ENCODE measurements at regions not wholly inside any gene's neighbourhood (a gene's known extent, or its start where the extent isn't known, plus 50 kb on each side); places are given as distances from the start of the nearest gene placed in this dataset.

DNA sequence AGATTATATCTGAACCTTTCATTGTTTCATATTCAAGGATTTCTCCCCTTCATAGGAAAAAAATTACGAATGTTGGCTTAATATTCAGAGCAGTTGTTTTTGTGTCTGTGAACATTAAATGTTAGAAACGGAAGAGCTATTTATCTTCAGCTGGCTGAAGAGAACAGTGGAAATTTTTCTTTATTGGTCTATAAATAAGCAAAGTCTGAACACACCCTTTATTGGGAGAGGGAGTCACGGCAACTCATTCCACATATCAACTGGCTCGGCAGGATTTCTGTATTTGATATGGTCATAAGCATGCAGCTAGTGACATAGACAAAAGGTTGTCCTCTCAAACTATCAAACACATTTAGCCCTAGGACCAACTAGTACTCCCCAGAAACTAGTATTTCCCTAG is 468.4 kb upstream of the HNRNPA3 start:
- DNase-seq: no peak

DNA sequence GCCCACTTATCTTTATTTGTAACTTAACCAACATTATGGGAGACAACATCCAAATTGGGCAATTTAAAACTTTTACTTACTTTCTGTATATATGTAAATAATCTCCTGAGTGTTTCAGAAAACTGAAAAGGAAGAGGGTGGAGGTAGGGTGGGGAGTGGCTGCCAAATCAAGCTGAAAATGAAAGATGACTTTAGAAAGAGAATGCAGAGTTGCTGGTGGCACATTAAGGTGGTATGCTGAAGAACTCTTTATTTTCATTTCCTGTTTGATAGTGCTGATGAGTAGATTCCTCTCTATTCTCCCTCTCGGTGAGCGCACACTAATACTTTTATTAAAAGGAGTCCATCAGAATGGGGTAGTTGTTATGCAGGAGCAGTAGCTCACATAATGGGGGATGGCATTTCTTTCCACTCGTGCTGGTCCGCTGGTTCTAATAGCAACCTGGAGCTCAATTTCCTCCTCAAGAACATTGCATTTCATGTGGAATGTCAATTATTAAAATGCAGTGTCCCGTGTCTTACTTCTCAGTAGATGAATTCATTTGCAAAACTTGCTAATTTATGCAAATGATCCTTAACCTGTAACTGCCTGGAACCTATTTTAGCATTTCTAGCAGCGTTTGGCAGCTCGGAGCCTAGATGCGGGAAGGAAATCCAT is 466.9 kb upstream of the HNRNPA3 start:
- no peak for DNase-seq

DNA sequence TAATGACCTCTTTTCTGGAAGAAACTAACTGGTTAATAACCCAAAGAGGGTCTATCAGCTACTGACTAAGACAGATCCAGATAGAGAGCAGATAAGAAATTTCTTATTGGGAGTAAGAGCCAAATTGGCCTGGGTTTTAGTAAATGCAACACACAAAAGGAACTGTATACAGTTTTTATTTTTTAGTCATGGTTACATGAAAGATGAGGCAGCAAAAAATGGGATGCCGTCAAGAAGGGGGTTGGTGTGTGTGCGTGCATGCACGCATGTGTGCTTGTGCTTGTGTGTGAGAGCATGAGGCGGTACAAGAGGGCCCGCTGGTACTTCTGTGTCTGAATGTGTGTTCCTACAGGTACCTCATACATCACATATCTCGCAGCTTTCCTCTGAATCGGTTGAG is 466.2 kb upstream of the HNRNPA3 start:
- DNase-seq: no peak

DNA sequence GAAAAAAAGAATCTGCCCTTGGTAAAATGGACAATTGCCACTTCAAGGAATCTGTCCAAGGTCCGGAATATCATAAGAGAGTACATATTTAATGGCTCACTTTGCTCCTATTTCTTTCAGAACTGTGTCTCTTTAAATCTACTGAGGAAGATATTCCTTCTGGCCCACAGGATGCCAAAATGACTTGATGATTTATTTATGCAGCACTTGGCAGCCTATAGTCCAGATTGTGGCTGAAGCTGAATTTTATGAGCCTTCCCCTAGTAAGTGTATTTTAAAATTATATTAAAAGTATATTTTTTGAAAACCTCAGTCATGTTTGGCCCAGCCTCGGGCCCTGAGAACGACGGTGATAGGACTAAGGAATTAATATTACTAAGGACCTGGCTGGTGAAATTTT is 465.1 kb upstream of the HNRNPA3 start:
- no peak for DNase-seq

DNA sequence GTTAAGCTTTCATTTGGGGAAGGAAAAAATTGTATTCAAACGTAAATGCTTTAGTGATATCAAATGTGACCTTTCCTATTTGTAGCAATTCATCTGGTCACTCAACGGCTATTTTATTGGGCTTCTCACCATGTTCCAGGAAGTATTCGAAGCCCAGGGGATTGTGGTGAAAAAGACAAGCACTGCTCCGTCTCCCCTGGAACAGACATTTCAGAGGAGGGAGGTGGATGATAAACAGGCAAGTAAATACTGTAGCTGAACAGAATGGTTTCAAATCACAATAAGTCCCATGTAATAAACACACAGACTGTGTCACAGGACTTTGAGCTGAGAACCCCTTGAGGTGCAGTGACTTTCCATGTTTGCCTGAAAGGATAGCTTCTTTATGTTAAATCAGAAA is 464.7 kb upstream of the HNRNPA3 start:
- DNase-seq: no peak

DNA sequence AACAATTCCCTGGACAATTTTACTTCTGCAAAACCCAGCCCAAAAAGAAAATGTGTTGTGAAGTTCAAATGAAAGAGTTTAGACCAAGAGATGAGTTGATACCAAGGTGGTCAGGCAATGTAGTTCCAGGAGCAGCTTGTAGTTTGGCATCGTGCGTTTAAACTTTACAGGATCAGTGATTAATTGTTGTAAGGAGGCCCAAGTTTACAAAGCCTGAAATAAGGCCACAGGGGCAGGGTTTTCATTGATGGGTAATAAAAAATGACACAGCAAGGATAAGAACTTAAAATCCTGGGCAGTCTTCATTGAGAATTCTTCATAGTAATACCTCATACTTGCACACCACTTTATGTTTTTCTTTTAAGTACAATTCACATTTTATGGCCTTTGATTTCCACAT is 463.9 kb upstream of the HNRNPA3 start:
- DNase-seq: no peak

DNA sequence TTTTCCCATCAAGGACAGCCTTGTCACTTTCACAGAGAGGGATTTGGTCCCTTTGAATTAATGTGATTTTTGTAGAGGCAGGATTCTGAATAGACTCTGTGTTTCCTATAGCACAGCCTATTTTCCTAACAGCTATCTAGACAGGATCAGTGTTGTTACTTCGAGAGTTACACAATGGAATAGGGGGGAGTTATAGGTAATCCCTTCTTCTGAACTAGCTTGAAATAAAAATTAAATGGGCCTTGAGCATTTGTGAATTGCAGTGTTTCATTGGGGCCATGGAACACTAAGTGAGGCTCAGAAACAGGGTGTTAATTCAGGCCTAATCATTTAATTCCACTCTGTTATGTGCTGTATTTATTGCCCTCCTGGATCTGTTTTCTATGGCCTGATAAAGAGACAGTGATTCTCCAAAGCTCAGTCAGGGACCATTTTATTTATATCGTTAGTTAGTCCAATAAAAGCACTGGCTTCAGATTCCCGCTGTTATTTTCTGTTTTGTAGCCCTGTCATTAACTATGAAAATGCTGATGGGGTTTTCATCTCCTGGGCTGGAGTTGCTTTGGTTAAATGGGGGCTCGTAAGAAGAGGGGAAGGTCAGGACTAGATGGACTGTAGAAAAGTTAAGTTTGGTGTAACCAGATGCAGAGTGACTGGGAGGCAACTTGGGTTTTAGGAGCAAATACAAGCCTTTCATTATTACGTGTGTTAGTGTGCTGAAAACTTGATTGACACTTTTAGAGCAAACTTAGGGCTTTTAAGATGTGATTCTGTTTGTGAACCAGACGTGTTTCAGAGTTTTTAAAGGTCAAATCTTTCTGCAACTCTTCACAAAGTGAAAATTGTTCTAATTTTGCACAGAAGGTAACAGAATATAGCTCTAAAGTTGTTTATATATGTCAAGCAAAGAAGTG is 461.0 kb upstream of the HNRNPA3 start:
- DNase-seq: no peak

DNA sequence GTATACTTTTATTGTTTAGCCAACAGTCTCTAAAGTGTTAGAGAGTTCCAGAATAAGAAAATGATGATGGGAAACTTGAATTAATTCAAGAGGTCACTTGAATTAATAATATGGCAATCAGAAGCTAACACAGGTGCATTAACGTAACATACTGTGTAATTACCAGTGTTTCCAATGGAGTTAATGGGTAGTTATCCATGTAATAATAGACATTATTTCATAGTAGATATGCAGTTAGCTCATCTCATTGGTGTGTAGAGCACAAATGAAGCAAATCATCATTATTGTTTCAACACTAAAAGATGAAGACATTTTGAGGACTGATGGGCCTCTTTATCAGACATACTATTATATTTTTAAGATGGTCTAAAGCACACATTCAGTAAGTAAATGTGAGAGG is 460.3 kb upstream of the HNRNPA3 start:
- DNase-seq: no peak

DNA sequence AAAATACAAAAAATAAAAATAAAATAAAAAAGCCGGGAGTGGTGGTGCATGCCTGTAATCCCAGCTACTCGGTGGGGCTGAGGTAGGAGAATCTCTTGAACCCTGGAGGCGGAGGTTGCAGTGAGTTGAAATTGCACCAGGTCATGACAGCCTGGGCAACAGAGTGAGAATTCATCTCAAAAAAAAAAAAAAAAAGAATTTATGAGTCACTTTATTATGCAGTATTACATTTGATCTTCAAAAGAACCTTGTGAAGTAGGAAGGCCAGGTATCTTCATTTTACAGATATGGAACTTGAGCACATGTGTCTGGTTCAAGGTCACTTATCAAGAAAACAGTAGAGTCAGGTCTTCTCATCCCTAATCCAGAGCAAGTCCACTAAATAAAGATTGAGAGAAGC is 459.4 kb upstream of the HNRNPA3 start:
- DNase-seq: no peak

DNA sequence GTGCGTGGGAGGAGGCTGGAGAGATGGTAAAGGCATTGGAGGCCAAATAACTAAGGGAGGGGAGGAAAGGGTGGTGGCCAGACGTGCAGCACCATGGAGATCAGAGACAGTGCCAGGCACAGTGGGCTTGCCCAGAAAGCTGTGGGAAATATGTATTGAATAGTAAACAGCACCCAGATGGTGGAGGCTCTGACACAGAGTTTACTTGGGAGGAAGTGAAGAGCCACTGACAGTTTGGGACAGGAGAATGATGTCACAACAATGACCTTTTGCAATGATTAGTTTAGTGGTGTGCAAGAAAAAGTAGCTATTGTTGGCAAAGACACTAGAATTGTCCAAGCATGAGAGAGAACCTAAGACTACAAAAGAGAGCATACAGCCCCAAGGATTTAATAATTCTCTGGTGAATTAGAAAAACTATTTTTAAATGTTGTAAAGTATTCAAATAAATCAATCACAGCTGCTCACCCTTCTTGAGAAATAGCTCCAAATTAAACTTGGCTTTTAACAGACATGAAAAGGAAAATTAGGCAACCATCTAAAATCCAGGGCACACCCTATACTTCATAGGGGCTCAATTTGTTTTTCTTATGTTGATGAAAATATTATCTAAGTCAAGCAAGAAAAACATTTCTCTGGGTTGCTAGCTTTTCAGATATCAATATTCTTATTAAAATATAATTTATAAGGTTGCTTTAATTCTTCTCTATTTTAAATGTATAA is 458.7 kb upstream of the HNRNPA3 start:
- no peak for DNase-seq

DNA sequence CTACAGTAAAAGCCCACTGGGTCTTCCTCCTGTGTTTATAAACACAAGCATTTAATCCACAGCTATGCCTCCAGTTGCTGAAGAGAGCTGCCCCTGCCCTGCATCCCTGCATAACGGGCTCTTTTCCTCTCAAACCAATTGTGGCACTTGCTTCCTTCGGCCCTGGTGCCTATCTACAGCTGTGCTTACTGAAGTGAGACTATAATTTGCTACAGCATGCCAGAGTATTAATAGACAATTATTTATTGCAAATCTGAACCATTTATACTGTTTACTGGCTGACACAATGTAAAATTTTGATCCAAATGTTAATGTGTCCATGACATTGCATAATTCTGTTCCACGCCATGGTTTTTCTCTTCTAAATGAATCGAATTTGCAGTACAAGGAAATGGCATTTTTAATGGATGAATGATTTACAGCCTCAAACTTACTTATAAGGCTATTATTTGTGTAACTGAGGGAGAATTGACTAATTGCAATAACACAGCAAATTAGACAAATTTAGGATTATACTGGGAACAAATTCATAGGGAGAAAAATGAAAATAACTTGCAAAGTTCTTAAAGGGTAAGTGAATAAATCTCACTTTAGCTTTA is 457.0 kb upstream of the HNRNPA3 start:
- no peak for DNase-seq

DNA sequence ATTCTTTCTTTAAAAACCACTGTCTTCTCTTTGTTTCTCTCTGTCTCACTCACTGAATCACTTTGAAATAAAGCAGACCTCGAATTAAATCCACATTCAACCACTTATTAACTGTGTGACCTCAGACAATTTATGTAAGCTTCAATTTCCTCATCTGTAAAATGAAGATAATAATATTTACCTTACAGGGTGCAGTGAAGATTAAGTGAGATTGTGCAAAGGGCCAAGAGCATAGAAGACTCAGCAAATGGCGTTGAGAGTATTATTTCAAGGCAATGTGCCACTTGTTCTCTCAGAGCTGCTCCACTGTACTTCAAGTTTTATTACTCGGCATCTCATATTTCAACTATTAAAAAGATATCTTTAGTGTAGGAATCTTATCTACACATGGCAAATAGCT is 454.2 kb upstream of the HNRNPA3 start:
- DNase-seq: no peak

DNA sequence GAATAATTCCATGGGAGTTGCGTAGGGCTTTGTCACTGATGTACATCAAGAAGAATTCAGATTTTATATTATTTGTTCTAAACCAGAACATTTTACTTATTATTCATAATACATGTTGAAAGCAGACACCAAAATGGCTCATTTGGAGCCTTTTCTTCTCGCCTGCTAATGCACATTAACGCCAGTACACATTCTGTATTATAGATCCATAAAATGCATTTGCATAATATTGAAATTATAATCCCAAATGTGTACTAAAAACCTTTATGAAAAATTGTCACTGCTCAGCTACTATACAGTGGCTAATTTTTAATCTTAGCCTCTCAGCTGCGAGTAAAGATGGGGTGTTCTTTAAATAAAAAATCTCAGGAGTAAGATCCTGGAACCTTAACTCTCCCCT is 452.2 kb upstream of the HNRNPA3 start:
- no peak for DNase-seq

DNA sequence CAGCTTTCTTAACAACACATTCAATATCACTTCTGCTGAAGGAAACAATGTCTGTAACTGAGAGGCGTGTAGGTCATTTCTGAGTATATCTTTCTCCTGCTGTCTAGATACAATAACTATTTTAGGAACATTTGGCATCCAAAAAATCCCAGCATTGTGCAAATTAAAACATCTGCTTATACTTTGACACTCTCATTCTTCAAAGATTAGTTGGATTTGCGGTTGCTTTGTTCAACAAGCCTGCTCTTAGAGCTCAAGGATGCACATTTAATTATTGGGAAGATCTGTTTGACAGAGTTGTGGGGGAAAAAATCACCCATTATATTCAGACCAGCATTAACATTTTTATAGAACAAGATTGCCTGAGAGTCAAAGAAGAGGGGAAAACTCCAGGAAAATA is 449.5 kb upstream of the HNRNPA3 start:
- DNase-seq: no peak

DNA sequence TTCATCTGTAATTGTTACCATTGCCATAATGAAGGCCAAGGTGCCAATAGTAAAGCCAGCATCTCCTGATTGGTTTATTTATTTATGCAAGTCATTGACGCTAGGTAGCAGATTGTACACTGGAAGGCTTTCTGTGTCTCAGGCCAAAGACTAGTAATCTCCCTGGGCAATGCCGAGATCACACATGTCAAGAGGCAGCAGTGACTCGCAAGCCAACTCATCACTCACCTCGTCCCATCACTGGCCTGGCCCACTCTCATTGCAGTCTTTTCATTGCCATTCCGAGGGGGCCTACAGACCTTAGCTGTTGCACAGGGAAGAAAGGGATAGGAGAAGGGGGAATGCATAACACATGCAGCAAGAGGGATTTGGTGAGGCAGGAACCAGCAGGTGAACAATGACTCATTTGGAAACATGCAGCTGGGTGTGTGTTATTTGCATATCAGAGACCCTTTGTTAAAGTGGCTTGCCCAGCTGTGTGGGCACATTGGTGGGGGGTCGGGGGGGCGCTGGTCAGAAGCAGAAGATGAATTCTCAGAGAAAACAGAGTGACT is 448.7 kb upstream of the HNRNPA3 start:
- DNase-seq: no peak

DNA sequence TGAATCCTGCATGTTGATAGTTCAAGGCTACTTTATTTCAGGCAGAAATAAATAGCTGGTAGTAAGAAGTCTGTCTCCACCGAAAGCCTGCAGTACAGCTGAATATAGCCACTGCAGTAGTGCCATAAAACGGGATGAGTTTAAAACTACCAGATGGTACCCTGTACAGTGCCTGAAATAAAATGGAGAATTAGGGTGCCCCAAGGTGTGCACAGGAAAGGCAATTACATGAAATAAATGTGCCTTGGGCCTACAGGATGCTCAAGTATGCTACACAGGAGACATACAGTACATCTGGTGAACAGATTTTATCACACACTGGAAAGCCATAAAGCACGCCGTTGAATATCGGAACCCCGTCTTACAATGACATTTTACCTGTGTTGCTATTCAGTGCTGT is 447.7 kb upstream of the HNRNPA3 start:
- DNase-seq: no peak

DNA sequence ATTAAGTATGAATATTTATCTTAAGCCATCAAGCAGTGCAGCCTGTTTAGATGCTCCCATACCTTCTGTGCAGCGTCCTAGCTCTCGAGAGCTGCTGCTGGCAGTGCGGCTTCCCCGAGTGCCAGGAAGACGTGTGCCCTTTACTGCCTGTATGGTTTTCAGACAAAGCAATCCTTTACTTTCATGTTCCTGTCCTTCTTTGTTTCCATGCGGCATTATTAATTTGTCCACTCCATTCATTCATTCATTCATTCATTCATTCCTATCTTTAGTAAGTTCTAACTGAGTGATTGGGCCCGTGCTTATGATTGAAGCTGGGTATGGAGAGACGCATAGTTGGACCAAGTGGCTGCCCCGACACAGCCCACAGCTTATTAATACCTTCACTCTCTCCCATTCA is 446.6 kb upstream of the HNRNPA3 start:
- no peak for DNase-seq

DNA sequence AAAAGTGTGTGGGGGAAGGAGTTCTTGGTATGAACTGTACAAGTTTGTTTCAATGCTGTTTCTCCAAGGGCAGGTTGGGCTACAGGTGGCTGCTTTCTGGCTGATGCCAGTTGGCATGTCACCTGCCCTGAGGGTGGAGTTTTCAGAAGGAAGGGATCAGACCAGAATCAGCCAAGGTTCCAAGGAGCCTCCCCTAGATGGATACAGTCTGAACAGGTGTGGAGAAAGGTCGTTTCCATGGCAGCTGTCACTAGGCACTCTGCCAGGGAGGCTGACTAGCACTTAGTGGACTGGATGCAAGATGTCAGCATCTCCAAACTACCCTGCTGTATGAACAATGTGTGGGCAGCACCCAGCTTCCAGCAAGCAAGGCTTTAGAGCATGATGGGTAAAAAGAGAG is 444.4 kb upstream of the HNRNPA3 start:
- no peak for DNase-seq

DNA sequence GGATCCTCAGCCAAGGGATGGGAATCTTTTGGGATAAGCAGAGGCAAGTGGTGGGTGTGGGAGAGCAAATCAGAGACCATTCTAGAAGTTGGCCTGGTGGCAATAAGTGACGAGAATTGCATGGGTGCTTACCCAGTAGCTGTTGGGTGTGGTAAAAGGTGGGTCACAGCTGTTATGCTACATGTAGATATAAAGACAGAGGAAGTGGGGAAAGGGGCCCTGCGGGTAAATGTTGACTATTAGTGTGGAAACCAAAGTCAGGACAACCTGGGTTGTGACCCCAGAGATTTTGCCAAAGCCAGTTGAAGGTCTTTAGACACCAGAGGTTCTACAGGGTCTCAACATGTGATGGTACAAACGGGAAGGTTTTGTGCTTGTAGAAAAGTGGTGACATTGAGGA is 443.6 kb upstream of the HNRNPA3 start:
- no peak for DNase-seq

DNA sequence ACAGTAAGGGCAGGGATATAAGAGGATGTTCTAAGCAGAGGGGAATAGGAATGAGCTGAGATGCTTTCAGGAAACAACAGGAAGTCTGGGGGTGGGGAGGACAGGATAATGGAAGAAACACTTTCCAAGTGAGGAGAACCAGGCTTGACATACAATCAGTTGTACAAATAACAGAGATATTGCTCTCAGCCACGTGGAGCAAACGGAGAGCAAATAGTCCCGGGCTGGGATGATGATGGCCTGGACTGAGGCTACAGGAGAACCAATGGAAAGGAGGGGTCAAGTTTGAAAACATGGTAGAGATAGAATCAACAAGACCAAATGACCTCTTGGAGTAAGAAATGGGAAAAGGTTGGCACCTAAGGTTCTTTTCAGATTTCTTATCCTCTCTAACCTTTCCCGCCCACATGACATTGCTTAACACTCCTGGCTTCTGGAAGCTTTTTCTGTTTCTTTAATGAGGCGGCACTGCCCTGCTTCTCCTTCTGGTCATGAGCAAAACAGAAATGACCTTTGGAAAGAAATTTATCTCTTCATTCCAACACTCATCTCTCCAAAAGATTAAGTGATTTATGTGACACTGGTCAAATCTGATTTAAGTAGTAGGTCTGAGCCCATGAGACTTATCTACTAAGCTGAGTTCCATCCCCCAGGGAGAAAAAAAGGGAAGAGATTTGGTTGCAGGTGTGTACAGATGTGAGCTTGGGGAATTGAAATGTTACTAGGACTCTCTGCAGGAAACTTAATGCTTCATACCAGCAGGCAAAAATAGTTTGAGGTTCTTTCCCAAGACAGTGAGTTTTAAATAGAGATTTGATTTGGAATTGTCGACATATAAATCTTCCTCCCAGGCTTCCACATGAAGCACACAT is 442.9 kb upstream of the HNRNPA3 start:
- no peak for DNase-seq

DNA sequence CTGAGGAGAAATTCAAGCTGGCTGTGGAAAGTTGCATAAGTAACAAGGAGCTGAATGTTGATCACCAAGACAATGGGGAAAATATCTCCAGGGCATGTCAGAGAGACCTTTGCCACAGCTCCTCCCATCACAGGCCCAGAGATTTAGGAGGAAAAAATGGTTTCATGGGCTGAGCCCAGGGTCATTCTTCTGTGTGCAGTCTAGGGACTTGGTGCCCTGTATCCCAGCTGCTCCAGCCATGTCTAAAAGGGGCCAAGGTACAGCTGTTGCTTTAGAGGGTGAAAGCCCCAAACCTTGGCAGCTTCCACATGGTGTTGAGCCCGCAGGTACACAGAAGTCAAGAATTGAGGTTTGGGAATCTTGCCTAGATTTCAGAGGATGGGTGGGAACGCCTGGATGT is 439.8 kb upstream of the HNRNPA3 start:
- DNase-seq: no peak

DNA sequence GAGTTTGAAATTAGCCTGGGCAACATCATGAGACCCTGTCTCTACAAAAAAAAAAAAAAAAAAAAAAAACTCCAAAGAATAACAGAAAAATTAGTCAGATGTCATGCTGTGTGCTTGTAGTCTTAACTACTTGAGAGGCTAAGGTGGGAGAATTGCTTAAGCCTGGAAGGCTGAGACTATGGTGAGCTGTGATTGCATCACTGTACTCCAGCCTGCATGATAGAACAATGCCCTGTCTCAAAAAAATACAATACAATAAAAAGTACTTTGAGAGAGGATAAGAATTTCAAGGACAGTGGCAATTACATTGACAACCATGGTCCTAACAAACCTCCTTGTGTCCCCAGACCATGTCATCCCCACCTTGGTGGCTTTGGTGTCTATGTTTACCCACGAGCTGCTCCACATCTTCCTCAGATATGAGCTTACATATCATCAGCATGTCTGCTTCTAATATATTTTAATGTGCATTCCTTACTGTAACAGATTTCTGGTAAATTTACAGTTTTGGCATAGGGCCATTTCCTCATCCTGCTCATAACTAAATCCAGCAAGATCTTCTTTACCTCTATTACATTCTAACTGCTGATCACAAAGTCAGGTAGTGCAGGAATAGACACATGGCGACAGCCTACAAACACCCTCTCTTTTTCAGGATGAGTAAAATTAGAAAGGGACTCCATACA is 437.7 kb upstream of the HNRNPA3 start:
- DNase-seq: no peak
